GM12872 (cell line): ENCODE measurements at regions not wholly inside any gene's neighbourhood (a gene's known extent, or its start where the extent isn't known, plus 50 kb on each side); places are given as distances from the start of the nearest gene placed in this dataset.

Source experiments
- CTCF ChIP-seq: IDR thresholded peaks from 3 replicates; pipeline ENCODE4 v1.5.1; 2011; ENCODE audit warnings: low read depth, mild to moderate bottlenecking, low read length, moderate library complexity; ENCODE audit not compliant: insufficient read depth

GRCh38 chr2:4972472-4972871, 719.7 kb upstream of the SOX11 start:
- no peak for TF ChIP-seq CTCF

GRCh38 chr2:4973354-4973753, 718.8 kb upstream of the SOX11 start:
- no peak for TF ChIP-seq CTCF

- TF ChIP-seq CTCF: no peak
Measured at GRCh38 chr2:4973973-4974372, 718.2 kb upstream of the SOX11 start.

GRCh38 chr2:4976407-4976806, 715.8 kb upstream of the SOX11 start:
- no peak for TF ChIP-seq CTCF

GRCh38 chr2:4979111-4979510, 713.1 kb upstream of the SOX11 start:
- no peak for TF ChIP-seq CTCF

- TF ChIP-seq CTCF: no peak
Measured at GRCh38 chr2:4980995-4981394, 711.2 kb upstream of the SOX11 start.

GRCh38 chr2:4981802-4982409, 710.3 kb upstream of the SOX11 start:
- TF ChIP-seq CTCF: no peak

GRCh38 chr2:4992226-4992625, 700.0 kb upstream of the SOX11 start:
- no peak for TF ChIP-seq CTCF
